ENCODE measurements at regions not wholly inside any gene's neighbourhood (a gene's known extent, or its start where the extent isn't known, plus 50 kb on each side); places are given as distances from the start of the nearest gene placed in this dataset.

DNA sequence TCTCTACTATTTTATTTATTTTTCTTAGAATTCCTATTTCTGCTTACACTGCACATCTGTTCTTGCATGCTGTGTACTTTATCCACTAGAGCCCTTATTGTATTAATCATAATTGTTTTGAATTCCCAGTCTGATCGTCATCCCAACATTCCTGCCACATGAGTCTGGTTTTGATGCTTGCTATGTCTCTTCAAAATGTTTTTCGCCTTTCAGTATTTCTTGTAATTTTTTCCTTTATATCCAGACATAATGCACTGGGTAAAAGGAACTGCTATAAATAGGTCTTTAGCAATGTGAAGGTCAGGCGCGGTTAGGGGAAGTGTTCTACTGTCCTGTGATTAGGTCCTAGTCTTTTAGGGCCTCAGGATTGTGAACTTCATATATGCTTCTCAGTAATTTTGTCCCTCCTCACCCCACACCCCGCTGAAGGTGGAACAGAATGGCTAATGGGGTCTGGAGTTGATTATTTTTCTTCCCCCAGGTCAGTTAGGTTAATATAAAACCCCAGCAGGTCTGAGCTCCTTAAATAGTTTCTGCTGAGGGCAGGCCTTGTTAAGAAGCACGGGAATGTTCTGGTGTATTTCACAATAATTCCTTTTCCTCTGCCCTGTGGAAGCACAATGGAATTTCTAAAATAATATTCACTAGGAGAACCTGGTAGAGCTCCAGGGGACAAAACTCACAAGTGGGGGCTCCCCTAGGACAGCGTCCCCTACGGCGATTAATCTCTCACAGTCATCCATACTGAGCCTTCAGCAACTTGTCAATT lies 146.6 kb upstream of the TUT7 start:
- DNase-seq (ENCODE audit: extremely low spot score), result no peak
- no peaks in the 10 kb centered on the region for H3K36me3 ChIP-seq
- intact Hi-C loops (cut with DNase I), result no loop called here
- no peaks in the 10 kb centered on the region for H3K9me3 ChIP-seq
- peaks cover 0 to 18% (median 5%) of the 10 kb centered on the region in 4 donors for H3K4me1 ChIP-seq
- WGBS, result 65% methylated on average over 9 of the region's 9 CpGs
- TF ChIP-seq, protein P1, sequence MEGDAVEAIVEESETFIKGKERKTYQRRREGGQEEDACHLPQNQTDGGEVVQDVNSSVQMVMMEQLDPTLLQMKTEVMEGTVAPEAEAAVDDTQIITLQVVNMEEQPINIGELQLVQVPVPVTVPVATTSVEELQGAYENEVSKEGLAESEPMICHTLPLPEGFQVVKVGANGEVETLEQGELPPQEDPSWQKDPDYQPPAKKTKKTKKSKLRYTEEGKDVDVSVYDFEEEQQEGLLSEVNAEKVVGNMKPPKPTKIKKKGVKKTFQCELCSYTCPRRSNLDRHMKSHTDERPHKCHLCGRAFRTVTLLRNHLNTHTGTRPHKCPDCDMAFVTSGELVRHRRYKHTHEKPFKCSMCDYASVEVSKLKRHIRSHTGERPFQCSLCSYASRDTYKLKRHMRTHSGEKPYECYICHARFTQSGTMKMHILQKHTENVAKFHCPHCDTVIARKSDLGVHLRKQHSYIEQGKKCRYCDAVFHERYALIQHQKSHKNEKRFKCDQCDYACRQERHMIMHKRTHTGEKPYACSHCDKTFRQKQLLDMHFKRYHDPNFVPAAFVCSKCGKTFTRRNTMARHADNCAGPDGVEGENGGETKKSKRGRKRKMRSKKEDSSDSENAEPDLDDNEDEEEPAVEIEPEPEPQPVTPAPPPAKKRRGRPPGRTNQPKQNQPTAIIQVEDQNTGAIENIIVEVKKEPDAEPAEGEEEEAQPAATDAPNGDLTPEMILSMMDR (IDR thresholded peaks at IDR 0.05), result no peak
- TF ChIP-seq POLR2AphosphoS5 (IDR thresholded peaks at IDR 0.05) (peak in 1 of 2 donors; percentile 13), POLR2A (IDR thresholded peaks at IDR 0.05; ENCODE audit: low read depth) (no peak)
- no peak overlapping the region for H3K4me3 ChIP-seq
- H3K27ac ChIP-seq (replicated peaks in 1 of 4), result peak overlapping the region in 2 of 4 donors; percentile 22 to 29
- H3K27me3 ChIP-seq, result no peaks in the 10 kb centered on the region

DNA sequence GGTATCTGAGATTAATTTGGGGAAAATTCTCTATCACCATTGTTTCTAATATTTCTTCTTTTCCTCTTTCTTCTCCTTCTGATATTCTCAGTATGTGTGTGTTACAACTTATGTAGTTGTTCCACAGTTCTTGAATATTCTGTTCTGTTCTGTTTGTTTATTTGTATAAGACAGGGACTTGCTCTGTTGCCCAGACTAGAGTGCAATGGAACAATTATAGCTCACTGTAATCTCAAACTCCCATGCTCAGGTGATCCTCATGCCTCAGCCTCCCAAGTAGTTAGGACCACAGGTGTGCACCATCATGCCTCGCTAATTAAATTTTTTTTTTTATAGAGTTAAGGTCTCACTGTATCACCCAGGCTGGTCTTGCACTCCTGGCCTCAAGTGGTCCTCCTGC lies 145.8 kb upstream of the TUT7 start:
- DNase-seq (ENCODE audit: extremely low spot score), result no peak
- intact Hi-C loops (cut with DNase I), result no loop called here

DNA sequence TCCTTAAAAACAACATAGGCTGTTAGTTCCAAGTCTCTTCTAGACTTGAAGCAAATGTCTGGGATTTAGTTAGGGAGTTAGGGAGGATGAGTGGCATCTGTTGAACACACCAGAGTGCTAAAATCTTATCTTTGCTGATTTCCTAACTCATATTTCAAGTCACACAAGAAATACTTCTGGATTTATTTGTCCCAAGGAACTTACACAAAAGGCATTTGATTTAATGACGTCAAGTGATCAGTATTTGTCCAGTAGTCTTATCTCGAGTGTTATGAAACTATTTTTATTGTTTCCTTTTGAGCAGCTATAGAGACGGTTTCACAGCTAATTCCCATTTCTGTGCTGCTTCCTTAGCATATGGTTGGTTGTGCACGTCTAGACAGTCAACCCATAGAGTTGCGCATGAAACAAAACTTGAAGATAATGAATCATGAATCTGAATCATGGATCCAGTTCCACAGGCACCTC lies 140.5 kb upstream of the TUT7 start:
- H3K27me3 ChIP-seq, result no peaks in the 10 kb centered on the region
- peaks cover 0 to 2% (median 0%) of the 10 kb centered on the region in 4 donors for H3K4me1 ChIP-seq
- no peak for DNase-seq (ENCODE audit: extremely low spot score)
- WGBS, result 77% methylated on average over 5 of the region's 5 CpGs
- H3K4me3 ChIP-seq, result no peak overlapping the region
- TF ChIP-seq POLR2AphosphoS5 (IDR thresholded peaks at IDR 0.05), result no peak
- TF ChIP-seq, protein P1 (IDR thresholded peaks at IDR 0.05), result no peak
- no peak for TF ChIP-seq EP300 (IDR thresholded peaks at IDR 0.05)
- TF ChIP-seq POLR2A (IDR thresholded peaks at IDR 0.05; ENCODE audit: low read depth), result no peak
- no peaks in the 10 kb centered on the region for H3K9me3 ChIP-seq
- H3K36me3 ChIP-seq, result no peaks in the 10 kb centered on the region
- no peak overlapping the region for H3K27ac ChIP-seq (replicated peaks in 1 of 4)
- intact Hi-C loops (cut with DNase I), result no loop called here

More for the DNA sequence above, 145.8 kb upstream of the TUT7 start:
- Histone ChIP-seq H3K27me3 (no peaks in the 10 kb centered on the region), H3K9me3 (no peaks in the 10 kb centered on the region), H3K4me1 (peaks cover 0 to 18% (median 5%) of the 10 kb centered on the region in 4 donors), H3K27ac (replicated peaks in 1 of 4) (no peak overlapping the region), H3K4me3 (no peak overlapping the region), H3K36me3 (no peaks in the 10 kb centered on the region)
- no peak for TF ChIP-seq POLR2A (IDR thresholded peaks at IDR 0.05; ENCODE audit: low read depth)
- TF ChIP-seq, protein P1 (IDR thresholded peaks at IDR 0.05), result no peak
- TF ChIP-seq EP300 (IDR thresholded peaks at IDR 0.05), result no peak
- TF ChIP-seq POLR2AphosphoS5 (IDR thresholded peaks at IDR 0.05), result no peak
- WGBS, result 100% methylated on average over 1 of the region's 1 CpG

DNA sequence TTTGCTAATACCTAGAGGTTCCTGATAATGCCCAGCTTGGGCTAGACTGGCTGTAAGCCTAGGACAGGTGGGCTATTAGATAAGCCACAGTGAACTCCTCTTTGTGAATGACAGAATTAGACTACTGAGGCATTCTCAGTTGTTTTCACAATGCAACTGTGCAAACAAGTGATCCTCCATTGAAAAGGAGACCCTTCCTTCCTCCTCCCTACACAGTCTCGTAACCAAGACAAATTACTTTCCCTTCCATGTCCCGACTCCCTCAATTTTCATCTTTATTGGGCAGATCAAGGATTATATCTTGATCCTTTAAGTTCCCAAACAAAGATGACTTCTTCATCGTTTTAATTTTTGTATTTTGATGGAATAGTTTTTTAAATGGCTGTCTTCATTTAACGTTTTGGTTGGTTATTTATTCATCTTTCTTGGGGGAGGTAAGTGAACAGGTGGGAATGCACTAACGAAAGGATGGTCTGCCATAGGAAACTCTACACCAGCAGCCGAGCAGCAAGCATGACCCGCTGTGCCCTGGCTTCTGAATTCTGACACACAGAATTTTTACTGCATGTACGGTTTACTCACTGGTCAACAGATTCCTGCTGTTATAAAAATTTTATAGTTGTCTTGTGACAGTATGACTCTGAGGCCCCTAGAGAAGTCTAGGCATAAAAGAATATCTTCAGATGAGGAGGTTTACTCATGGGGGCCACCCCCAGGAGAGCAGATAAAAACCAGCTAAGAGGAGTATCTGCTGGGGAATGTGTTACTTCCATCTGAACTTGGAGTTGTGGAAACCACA lies 137.5 kb upstream of the TUT7 start:
- no peak for DNase-seq (ENCODE audit: extremely low spot score)
- Histone ChIP-seq H3K27ac (replicated peaks in 1 of 4) (no peak overlapping the region), H3K27me3 (no peaks in the 10 kb centered on the region), H3K4me3 (no peak overlapping the region), H3K4me1 (peaks cover 0 to 7% (median 0%) of the 10 kb centered on the region in 4 donors), H3K36me3 (no peaks in the 10 kb centered on the region), H3K9me3 (no peaks in the 10 kb centered on the region)
- TF ChIP-seq POLR2AphosphoS5 (IDR thresholded peaks at IDR 0.05), result no peak
- TF ChIP-seq, protein P1 (IDR thresholded peaks at IDR 0.05), result no peak
- no peak for TF ChIP-seq EP300 (IDR thresholded peaks at IDR 0.05)
- no peak for TF ChIP-seq POLR2A (IDR thresholded peaks at IDR 0.05; ENCODE audit: low read depth)
- intact Hi-C loops (cut with DNase I), result no loop called here
- WGBS, result 80% methylated on average over 8 of the region's 8 CpGs

All from esophagus muscularis mucosa (tissue), 4 donors.